CD4-positive, alpha-beta T cell treated with Interleukin-1 beta for 1 hour (primary cell): ENCODE measurements at regions not wholly inside any gene's neighbourhood (a gene's known extent, or its start where the extent isn't known, plus 50 kb on each side); places are given as distances from the start of the nearest gene placed in this dataset.
"Not testable (repeated sequence)": the region's sequence is repeated elsewhere in the genome, so short reads cannot be mapped to it uniquely, and the experiment has no call there.

Experiments
- DNase-seq, 2 donors: peaks; one replicate each; pipeline ENCODE4 v3.0.0-alpha.2; 2020 to 2022

- DNase-seq, result no peak
Measured at GRCh38 chr20:56773749-56774148, 144.6 kb downstream of the TFAP2C start.

DNA sequence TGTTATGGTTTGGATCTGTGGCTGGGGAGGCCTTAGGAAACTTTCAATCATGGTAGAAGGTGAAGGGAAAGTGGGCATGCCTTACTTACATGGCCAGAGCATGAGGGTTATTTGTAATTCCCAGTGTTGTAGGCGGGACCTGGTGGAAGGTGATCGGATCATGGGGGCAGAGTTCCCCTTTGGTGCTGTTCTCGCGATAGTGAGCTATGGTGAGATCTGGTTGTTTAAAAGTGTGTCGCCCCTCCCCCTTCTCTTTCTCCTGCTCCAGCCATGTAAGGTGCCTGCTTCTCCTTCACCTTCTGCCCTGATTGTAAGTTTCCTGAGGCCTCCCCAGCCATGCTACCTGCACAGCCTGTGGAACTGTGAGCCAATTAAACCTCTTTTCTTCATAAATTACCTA is 145.8 kb downstream of the TFAP2C start:
- DNase-seq, result no peak

- no peak for DNase-seq
Measured at GRCh38 chr20:56776345-56776744, 147.2 kb downstream of the TFAP2C start.

DNA sequence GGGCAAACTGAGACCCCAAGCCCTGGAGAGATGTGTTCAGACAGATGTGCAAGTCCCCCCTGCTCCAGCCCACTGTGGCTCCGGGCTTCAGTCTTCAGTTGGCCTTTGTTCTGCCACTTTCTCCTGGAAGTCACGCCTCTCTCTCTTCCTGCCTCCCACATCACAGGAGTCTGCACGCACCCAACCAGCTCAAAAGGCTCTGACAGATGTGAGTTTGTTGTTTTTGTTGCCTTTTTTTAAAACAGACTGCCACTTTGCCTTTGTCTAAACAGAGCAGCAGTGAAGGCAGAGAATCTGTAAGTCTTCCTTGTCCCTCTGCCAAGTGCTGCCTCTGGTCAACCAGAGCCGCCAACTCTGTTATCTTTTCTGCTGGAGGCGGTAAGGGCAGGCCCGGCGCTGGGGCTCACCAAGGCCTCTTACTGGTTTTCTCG is 149.7 kb downstream of the TFAP2C start:
- no peak for DNase-seq

GRCh38 chr20:56779452-56780143 is 150.5 kb downstream of the TFAP2C start:
- no peak for DNase-seq

GRCh38 chr20:56780266-56780665 is 151.2 kb downstream of the TFAP2C start:
- no peak for DNase-seq

GRCh38 chr20:56781108-56781739 is 152.1 kb downstream of the TFAP2C start:
- DNase-seq, result no peak

GRCh38 chr20:56781987-56782560 is 153.0 kb downstream of the TFAP2C start:
- DNase-seq, result not testable (repeated sequence)

GRCh38 chr20:56782814-56783213 is 153.7 kb downstream of the TFAP2C start:
- not testable (repeated sequence) for DNase-seq

DNA sequence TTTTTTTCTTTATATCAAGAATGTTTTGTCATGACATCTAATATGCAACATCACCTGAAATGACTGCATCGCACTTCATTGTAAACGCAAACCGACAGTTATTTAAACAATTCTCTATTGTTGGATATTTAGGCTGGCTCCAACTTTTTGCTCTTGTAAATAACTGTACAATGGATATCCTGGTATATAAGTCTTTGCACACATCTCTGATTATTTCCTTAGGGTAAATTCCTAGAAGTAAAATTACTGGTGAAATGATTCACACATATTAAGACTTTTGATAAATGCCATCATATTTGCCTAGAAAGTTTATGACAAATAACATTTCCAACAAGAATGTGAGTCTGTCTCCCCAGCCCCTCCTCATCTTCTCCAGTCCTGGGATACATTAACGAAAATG is 154.7 kb downstream of the TFAP2C start:
- no peak for DNase-seq

DNA sequence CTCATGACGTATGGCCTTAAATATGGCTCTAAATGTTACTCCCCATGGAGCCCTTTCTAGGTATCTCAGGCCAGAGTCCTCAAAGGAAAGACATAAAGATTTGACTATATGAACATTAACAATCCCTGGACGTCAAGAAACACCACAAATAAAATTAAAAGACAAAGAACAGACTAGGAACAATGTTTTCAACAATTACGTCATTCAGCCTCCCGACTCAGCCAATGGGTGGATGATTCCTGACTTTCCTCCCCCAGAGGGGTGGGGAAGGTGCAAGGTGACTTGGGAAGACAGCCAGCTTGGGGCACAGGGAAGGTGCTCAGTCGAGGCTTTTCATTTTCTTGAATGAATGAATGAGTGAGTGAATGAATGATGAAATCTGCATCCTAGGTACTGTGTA is 157.4 kb downstream of the TFAP2C start:
- no peak for DNase-seq

DNA sequence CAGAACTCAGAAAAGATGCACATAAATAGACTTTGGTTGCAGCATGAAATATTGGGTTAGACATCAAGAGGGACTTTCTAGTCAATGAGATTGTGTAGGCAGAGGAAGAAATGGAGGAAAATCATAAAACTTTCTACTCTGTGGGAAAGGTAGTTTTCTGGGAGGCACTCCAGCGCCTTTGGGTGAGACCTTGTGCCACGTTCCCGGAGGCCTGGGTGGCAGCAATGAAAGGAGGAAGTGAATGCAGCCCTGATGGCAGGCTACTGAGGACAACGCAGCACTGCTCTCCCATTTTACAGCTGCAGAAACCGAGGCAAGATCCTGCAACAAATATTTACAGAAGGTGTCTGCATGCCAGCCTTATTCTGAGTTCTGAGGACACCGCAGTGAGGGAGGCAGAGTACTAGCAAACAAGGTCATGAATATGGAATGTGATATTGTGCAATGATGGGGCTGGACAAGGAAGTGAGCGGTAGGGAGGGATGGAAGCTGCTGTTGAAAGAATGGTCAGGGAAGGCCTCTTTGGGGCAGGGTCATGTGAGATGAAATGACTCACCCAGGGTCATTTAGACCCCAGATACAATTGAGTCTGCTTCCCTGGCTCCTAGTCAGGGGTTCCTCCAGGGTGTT is 159.1 kb downstream of the TFAP2C start:
- no peak for DNase-seq

DNA sequence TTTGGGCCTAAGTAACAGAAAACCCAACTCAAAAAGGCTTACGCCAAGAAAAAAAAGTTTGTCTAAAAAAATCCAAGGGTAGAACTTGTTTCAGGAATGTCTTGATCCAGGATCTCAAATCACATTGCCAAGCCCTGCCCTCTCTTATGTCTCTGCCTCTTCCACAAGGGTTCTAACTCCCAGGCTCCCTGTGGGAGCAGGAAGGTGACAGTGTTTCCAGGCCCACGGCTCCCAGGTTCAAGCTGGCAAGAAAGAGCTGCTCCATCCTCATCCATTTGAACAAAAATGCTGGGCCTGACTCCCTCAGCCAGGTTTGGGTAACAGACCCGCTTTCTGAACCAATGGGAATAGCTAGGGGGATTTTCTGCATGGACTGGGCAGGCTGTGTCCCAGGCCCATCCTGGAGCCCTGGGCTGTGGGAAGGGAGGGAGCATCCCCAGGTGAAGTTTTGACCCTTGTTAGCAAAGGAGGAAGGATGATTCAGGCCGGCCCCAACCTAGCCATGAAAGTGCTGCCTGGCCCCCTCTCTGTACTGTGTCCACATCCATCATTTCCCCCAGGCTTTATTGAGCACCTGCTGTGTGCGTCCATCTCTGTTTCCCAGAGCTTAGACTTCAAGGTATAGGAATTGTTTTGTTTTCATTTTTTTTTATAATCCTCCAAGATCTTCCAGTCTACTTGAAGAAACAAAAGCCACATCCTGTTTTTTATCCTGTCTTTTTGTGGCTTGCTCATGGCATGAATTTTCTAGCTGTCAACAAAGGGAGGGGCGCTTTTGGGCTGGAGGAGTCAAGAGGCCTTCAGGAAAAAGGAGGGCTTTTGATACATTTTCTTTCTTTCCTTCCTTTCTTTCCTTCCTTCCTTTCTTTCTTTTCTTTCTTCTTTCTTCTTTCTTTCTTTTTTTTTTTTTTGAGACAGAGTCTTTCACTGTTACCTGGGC is 159.8 kb downstream of the TFAP2C start:
- DNase-seq, result no peak

GRCh38 chr20:56793916-56794315 is 164.8 kb downstream of the TFAP2C start:
- DNase-seq, result no peak

DNA sequence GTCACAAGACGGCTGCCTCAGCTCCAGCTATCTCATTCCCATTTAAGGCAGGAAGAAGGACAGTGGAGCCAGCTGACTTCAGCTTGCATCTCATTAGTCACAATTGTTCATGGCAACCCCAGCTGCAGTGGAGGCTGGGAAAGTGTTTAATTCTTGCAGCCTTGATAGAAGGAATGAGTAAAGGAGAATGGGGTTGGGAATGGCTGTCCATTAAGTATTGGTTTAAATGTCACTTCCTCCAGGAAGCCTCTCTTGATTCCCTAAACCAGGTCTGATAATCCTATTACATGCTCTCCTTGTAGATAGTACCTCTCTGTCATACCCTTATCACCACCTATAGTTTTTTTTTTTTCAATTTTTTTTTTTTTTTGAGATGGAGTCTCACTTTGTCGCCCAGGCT is 166.4 kb downstream of the TFAP2C start:
- no peak for DNase-seq

- no peak for DNase-seq
Measured at GRCh38 chr20:56796345-56796744, 167.2 kb downstream of the TFAP2C start.

DNA sequence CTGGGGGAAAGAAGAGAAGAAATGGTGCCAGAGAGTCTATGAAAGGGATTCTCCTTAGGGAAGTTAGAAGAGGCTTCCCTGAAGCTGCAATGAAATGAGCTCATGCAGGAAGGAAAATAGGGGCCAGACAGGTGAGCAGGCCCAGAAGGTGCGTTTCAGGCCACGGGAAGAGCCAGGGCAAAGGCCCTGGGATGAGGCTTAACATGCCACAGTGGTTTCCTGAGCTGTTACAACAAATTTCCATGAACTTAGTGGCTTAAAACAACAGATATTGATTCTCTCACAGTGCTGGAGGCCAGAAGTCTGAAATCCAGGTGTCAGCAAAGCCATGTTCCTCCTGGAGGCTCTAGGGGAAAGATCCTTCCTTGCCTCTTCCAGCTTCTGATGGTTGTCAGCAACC is 167.9 kb downstream of the TFAP2C start:
- DNase-seq, result no peak

DNA sequence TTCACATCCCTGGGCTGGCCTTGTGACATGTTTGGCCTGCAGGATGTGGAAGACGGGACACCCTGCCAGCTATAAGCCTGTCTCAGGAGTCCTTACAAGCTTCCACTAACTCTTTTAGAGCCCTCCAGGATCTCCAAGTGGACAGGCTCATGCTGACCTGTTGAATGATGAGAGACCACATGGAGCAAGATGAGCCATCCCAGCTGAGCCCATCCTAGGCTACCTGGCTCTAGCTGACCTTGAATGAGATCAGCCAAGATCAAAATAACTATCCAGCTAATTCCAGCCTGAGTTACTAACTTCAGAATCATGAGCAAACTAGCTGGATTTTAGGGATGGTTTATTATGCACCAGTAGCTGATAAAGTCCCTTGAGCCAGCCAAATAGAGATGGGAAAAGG is 169.5 kb downstream of the TFAP2C start:
- no peak for DNase-seq

DNA sequence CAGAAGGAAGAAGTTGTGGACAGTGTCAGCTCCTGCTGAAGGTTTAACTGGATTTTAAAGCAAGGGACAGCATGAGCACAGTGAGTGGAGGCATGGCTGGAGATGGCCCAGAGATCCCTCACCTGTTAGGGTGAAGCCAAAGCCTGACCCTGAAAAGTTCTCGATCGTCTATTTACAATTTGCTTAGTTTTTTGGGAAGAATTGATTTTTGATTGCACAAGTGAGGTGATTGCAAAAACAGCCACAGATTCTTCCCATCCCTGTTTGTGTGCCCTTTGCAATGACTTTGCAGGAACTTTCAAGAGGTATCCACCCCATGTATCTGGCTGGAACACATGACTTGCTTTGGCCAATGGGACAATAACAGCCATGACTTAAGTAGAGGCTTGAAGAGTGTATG is 170.1 kb downstream of the TFAP2C start:
- DNase-seq, result no peak

GRCh38 chr20:56800088-56800487 is 171.0 kb downstream of the TFAP2C start:
- no peak for DNase-seq

- no peak for DNase-seq
Measured at GRCh38 chr20:56801971-56802755, 173.1 kb downstream of the TFAP2C start.

DNA sequence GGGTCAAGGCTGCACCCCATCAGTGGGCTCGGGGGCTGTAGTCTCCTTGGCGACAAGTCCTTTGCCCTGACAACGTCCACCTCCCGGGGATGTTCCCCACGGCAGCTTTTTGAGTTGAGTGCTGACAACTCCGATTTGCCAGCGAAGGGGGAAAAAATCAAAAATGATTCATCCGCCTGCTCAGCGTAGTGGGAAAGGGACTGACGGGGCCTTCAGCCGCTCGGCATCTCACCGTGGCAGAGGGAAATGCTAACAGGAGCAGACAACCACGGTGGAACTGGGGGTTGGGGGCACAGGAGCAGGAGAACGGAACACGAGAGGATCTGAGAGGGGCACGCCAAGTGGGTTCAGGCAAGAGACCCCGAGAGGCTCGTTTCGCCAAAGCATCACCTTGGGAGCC is 173.7 kb downstream of the TFAP2C start:
- no peak for DNase-seq
